Kidney (tissue), 13 donors: ENCODE measurements at regions not wholly inside any gene's neighbourhood (a gene's known extent, or its start where the extent isn't known, plus 50 kb on each side); places are given as distances from the start of the nearest gene placed in this dataset.

Experiments
- DNase-seq, 5 donors: peaks; one replicate each; pipeline ENCODE4 v3.0.0-alpha.2; 2013 to 2020
- FAIRE-seq: peaks from 2 replicates; lab custom pipeline; 2012; peaks lifted over from hg19 to GRCh38; lab: Jason Lieb, UNC
- H3K27ac ChIP-seq, 2 donors: one replicate each; pipeline ENCODE4 v1.7.0; 2013; ENCODE audit warnings: low read depth in 2 of 2, low read length in 2 of 2, inconsistent platforms in 1 of 2
- H3K27me3 ChIP-seq: one replicate; pipeline ENCODE4 v1.7.1; 2013; ENCODE audit warnings: low read length, inconsistent platforms; ENCODE audit not compliant: control insufficient read depth, insufficient read depth
- H3K36me3 ChIP-seq, 3 donors: one replicate each; pipeline versions ENCODE4 v1.7.0 to v1.7.1; 2013; ENCODE audit warnings: low read length in 3 of 3, control low read depth in 1 of 3, inconsistent platforms in 1 of 3; ENCODE audit not compliant: insufficient read depth in 3 of 3, control insufficient read depth in 2 of 3
- H3K4me1 ChIP-seq, 3 donors: one replicate each; pipeline versions ENCODE4 v1.7.0 to v1.7.1; 2013; ENCODE audit warnings: low read length in 3 of 3, inconsistent platforms in 1 of 3, low read depth in 1 of 3; ENCODE audit not compliant: control insufficient read depth in 2 of 3, insufficient read depth in 2 of 3
- H3K4me3 ChIP-seq, 3 donors: one replicate each; pipeline versions ENCODE4 v1.7.0 to v1.8.1; 2013; ENCODE audit warnings: low read length in 3 of 3, control low read depth in 1 of 3, inconsistent platforms in 1 of 3
- H3K9ac ChIP-seq, 3 donors: one replicate each; pipeline versions ENCODE4 v1.7.0 to v1.7.1; 2013; ENCODE audit warnings: low read length in 3 of 3, control low read depth in 1 of 3, inconsistent platforms in 1 of 3
- H3K9me3 ChIP-seq, 3 donors: one replicate each; pipeline versions ENCODE4 v1.7.0 to v1.7.1; 2013; ENCODE audit warnings: low read length in 3 of 3, control low read depth in 1 of 3, inconsistent platforms in 1 of 3; ENCODE audit not compliant: control insufficient read depth in 2 of 3, insufficient read depth in 1 of 3
- CTCF ChIP-seq: IDR thresholded peaks from 3 replicates; pipeline ENCODE4 v1.5.1; 2012; ENCODE audit warnings: mild to moderate bottlenecking, moderate library complexity, borderline replicate concordance; ENCODE audit not compliant: insufficient read depth; ENCODE audit errors: extremely low read depth
- intact Hi-C: fragments of 100-400 bp; cut with DNase I; formaldehyde crosslinking; loops from one replicate; pipeline ENCODE4 v1.11.1; 2022
- donor health status: control.
- donor health status: control.
- donor health status: control.
- donor health status: control.
- donor health status: control.
- donor health status: DM: yes; HTN: yes; CAD: no.
- donor health status: Normal renal cell carcinoma (clear cell type).

- FAIRE-seq (no peak), DNase-seq (no peak)
- no peaks in the 10 kb centered on the region for H3K9me3 ChIP-seq
- H3K4me1 ChIP-seq, result no peaks in the 10 kb centered on the region
- TF ChIP-seq CTCF, result no peak
- H3K36me3 ChIP-seq, result no peaks in the 10 kb centered on the region
- H3K27me3 ChIP-seq, result no peaks in the 10 kb centered on the region
- H3K27ac ChIP-seq, result no peak overlapping the region
- no peak overlapping the region for H3K4me3 ChIP-seq
- no peak overlapping the region for H3K9ac ChIP-seq
- intact Hi-C loops, result no loop called here
These were observed 312.9 kb upstream of the ARID1B start for GRCh38 chr6:156464100-156464878.

- Histone ChIP-seq H3K36me3 (no peaks in the 10 kb centered on the region), H3K27me3 (no peaks in the 10 kb centered on the region), H3K9ac (no peak overlapping the region), H3K4me3 (no peak overlapping the region), H3K9me3 (no peaks in the 10 kb centered on the region), H3K27ac (no peak overlapping the region), H3K4me1 (no peaks in the 10 kb centered on the region)
- TF ChIP-seq CTCF, result no peak
- intact Hi-C loops, result no loop called here
- DNase-seq, result no peak
- no peak for FAIRE-seq
These were observed 315.5 kb upstream of the ARID1B start for GRCh38 chr6:156461647-156462046.

GRCh38 chr6:156457601-156458000 is 319.6 kb upstream of the ARID1B start:
- Histone ChIP-seq H3K9me3 (no peaks in the 10 kb centered on the region), H3K36me3 (no peaks in the 10 kb centered on the region), H3K4me3 (no peak overlapping the region), H3K9ac (no peak overlapping the region), H3K4me1 (no peaks in the 10 kb centered on the region), H3K27ac (no peak overlapping the region), H3K27me3 (no peaks in the 10 kb centered on the region)
- DNase-seq (no peak), FAIRE-seq (no peak)
- TF ChIP-seq CTCF, result no peak
- intact Hi-C loops, result no loop called here

- FAIRE-seq (no peak), DNase-seq (no peak)
- intact Hi-C loops, result no loop called here
- H3K4me1 ChIP-seq, result no peaks in the 10 kb centered on the region
- H3K9me3 ChIP-seq, result no peaks in the 10 kb centered on the region
- no peak for TF ChIP-seq CTCF
- no peaks in the 10 kb centered on the region for H3K36me3 ChIP-seq
- H3K27me3 ChIP-seq, result no peaks in the 10 kb centered on the region
- H3K9ac ChIP-seq, result no peak overlapping the region
- no peak overlapping the region for H3K4me3 ChIP-seq
- H3K27ac ChIP-seq, result no peak overlapping the region
These were observed 321.3 kb upstream of the ARID1B start for GRCh38 chr6:156455847-156456246.
